GM18867 (cell line): ENCODE measurements at regions not wholly inside any gene's neighbourhood (a gene's known extent, or its start where the extent isn't known, plus 50 kb on each side); places are given as distances from the start of the nearest gene placed in this dataset.
"Not testable (repeated sequence)": the region's sequence is repeated elsewhere in the genome, so short reads cannot be mapped to it uniquely, and the experiment has no call there.

Source experiments
- ATAC-seq: cut with Tn5 transposase; IDR thresholded peaks from one replicate; pipeline ENCODE4 v1.9.1; 2021; ENCODE audit warnings: mild to moderate bottlenecking, moderate library complexity; ENCODE audit not compliant: unreplicated experiment

DNA sequence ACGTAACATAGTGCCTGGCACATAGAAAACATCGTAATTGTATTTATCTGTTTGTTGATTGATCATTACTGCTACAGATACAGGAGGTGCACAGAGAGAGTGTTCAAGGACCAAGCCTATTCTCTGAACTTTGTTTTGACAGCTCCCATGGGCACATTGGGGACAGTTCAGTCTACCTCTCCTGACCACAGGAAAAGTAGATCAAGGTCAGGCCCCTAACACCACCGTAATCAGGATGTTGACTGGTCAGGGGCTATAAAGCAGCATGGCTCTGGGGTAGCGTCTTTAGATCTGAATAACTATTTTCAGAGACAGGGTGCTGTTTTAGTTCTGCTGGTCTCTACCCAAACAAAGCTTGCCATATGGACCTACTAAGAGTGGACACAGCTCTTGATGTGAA lies 223.1 kb upstream of the IRF2BP2 start:
- no peak for ATAC-seq

DNA sequence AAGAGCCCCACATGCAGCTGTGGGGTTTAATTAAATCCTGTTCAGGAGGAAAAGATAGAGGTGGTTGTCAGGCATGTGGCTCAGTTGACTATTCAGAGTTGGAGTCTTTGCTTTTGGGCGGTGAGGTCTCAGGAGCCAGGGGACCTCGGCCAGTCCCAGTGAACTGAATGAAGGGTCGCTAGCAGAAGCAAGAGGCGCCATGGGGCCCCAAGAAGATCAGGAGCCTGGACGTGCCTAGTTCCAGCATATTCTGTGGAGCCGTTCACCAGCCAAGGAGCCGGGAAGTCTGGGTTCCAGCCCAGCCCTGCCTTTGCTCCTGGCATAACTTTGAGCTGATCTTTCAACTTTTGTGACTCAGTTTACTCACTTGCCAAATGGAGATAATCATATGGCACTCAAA lies 217.7 kb upstream of the IRF2BP2 start:
- ATAC-seq, result no peak

DNA sequence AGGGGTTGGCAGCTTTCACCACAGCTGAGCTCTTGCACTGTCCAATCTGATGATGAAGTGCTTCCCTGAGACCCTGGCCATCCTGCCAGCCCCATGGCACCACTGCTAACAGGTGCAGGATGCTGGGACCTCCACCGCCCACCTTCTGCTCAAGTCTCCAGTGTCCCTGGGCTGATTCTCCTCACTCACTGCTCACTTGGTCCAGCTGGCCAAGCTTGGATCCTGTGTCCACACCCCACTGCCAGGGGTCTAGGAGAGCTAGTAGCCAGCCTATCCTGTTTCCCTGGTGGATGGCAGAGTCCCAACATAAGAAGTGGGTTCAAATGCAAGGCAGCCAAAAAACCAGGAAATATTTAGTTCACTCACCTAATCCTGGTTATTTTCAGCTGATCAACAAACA lies 217.2 kb upstream of the IRF2BP2 start:
- no peak for ATAC-seq

DNA sequence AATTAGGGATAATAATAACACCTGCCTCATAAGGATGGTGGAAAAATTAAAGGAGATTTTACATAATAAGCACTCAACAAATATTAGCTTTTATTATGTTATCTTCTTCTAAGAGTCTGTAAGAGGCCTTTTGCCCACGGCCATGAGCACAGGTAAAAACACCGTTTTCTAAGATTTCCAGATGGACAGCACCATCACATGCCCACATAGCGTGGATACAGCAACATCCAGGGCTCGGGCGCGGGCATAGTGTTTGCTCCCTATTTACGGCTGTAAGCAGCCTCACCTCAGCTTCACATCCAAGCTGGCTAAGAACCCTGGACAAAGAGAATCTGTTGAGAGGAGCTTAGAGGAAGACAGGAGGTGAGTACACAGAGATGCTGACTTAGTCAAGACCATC lies 216.4 kb upstream of the IRF2BP2 start:
- ATAC-seq, result no peak

DNA sequence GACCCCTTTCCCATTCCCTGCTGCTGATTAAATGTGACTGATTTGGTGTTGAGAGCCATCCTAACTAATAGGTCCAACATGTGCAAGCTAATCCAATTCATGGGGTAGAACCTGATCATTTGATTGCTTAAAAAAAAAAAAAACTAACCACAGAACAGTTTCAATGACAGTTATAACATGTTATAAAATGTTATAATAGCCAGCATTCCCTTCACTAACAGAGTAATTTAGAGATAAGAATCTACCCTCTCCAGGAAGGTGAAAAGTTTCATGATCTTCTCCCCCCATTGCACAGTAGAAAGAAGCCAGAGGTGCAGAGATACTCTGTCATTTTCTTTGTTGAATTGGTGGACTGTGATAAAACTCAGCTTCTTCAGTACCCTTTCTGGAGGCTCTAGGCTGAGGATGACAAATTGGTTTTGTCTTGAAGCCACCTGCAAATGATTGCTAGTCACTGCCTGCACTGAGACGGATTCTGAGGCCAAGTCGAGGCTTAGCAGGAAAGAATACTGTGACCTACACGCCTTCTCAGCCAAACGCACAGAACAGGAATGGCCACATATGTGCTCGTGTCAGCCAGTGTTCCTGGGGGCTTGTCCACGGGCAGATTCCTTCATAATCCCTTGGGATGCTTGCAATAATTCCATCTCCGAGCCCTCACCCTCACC lies 215.7 kb upstream of the IRF2BP2 start:
- ATAC-seq, result no peak

DNA sequence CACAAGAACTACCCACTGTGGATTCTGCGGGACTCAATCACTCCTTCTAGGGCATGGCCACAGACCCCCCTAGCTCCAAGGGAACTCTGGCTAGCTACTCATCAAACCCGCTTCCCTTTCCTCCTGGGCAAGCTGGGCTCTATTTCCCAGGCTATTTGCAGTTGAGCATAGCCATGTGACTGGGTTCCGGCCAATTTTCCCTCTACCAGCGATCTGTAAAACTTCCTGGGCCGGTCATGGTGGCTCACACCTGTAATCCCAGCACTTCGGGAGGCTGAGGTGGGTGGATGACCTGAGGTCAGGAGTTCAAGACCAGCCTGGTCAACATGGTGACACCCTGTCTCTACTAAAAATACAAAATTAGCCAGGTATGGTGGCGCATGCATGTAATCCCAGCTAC lies 214.9 kb upstream of the IRF2BP2 start:
- ATAC-seq, result not testable (repeated sequence)

DNA sequence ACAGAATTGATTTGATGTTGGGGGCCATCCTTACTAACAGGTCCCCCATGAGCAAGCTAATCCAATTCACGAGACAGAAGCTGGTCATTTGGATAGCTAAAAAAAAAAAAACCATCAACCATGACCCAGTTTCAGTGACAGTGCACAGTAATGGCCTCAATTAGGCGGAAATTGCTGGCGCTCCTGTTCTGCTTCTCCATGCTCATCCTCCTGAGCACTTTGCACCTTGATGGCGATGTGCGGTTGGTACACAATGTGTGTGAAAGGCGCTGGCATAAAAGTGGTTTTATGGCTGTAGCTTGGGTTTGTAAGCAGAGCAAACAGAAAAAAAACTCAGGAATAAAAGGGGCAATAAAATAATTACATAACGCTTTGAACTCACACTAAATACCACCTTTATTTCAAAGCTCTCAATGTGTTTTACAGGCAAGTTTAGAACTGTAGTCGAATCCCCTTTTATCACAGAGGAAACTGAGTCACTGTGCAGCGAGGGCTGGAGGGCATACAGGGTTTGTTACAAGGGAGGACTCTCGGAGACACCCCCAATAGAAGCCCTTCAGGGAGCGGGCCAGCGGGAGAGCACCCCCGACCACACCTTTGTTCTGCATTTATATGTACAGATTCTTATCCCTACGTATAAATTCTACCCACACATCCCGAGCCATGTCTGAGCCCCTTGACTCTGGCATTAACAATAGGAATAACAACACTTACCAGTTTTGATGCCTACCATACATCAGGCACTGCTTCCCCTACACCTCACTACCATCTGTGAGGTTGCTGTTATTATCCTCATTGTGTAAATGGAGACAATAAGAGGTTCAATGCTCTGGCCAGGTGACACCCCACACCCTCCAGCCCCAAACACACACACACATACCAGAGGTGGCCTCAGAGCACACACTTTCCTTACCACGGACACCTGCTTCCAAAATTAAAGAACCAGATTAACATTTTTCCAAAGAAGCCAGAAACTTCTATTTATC lies 213.5 kb upstream of the IRF2BP2 start:
- ATAC-seq, result no peak

DNA sequence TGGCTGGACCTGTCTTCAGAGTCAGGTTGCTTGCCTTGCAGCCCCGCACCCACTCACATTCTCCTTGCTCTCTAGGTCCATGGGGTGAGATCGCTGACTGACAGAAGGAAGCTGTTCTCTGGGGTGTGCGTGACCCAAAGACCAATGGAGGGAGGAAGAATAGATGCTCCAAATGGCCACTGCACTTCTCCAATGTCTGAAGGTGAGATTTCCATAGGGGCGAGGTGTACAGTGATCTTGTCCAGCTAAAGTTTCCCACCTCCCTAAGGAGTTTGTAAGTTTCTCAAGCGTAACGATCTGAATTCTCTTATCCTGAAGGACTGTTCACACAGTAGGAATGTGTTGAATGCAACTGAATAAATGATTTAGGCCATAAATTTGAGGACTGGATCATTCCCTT lies 211.9 kb upstream of the IRF2BP2 start:
- no peak for ATAC-seq

DNA sequence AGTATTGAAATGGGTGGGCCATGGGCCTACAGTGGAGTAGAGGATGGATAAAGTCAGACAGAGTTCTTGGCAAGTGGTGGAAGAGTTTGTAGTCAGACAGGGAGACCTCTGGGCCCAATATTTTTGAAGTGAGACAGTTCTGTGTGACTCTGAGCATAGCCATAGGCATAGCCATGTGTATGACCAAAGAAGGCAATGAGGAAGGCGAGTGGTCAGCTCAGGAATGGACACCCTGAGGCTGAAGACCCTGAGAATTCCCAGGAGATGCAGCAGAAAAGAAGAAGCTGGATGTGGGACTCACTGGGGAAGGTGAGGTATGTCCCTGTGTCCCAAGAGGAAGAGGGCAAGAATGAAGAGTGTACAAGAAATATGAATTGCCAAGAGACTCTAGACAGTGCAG lies 210.6 kb upstream of the IRF2BP2 start:
- ATAC-seq, result no peak

DNA sequence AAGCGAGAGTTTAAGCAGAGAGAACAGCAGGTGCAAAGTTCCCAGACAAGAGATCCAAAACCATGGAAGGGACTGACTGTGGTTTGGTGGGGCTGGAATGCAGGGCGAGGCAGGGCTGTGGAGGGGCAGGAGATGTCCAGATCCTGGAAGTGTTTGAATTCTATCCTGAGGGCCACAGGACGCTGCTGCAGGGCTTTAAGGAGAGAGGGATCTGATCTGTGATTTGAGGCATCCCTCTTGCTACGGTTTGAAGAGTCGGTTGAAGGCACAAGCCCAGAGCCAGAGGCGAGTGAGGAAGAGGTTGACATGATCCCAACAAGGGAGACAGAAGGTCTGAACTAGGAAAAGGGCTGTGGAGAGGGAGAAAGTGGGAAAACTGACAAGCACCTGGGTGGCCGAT lies 209.9 kb upstream of the IRF2BP2 start:
- ATAC-seq, result not testable (repeated sequence)

DNA sequence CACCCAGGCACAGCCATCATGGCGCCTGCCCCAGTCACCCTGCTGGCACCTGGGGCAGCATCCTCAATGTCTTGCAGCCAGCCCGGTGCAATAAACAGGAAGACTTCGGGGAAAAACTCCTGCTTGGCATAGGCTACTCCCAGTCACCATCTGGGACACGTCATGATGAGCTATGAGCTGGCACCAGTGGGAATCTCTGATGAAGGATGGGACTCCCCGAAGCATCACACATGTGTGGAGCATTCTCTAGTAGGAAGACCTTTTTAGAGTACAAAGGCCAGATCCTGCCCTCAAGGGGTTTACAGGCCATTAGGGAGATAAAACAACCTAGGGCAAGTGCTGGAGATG lies 208.0 kb upstream of the IRF2BP2 start:
- not testable (repeated sequence) for ATAC-seq

DNA sequence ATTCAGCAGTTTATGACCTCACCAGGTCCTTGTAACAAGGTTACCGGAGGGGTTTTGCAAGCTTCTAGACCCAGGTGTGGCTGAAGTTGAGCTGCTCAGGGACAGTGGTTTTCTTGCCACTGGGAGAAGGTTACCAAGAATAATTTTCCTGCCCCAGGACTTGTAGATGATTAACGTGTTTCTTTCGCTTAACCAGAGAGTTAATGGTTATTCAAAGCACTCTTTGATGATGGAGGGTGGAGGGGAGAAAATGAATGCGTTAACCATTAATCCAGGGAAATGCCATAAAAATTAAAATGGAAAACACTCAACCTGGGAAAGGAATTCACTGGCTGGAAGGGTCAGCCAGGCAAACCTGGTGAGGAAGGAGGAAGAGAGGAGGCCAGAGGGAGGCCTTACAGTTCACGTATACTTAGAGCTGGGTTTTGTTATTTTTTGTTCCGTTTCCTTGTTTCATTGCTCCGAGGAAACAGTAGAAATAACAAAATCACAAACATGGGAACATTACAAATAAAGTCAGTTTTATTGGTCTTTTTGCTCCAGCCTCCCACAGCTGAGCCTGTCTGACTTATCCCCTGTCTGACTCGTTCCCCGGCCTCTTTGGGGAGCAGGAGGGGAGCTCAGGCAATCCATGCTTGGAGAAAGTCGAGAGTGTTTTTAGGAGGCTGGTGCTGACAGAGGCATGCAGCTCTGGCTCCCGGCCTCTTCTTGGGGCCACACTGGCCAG lies 207.5 kb upstream of the IRF2BP2 start:
- ATAC-seq, result not testable (repeated sequence)

DNA sequence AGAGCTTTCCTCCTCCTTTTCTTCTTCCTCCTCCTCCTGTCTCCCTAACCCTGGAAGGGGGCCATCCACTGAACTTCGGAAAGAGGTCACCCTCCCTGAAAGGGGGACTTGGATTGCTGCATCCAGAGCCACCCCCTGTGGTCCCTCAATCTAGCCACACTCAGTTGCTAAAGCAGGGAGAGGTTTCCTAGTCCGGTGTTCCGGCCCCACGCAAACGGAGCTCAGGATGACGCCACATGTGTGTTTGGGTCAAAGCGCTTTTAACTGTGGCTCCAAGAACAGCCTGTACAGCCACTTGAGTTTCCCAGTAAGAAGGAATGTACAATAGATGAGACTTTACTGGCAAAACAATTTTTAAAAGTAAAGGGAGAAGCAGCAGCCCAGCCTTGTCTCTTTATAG lies 206.9 kb upstream of the IRF2BP2 start:
- not testable (repeated sequence) for ATAC-seq

DNA sequence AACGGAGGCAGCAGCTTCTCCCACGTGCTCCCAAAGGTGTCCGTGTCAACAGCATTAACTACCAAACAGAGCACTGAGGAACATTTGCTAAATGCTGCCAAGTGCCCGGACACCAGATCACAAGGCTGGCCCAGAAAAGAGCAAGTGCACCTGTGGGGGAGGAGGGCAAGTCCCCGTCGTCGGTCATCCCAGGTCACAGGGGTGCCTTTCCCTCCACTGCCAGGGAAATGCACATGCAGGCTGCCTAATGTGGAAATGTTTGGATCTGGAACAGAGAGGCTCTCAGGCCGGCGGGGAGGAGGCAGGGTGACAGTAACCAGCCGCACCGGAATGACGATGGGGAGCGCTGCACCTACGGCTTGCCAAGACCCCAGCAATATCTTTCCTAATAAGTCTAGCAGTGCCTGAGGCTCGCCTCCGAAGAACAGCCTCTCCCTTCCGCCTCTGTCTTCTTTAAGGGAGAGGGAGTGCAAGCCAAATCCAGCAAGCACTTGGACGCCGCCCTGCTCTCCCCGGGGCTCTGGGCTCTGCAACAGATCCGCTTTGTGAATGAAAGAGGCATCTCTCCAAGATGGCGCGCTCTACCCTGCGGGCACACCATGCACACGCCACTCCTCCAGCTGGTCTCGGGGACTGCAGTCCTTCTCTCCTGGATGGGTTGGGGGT lies 206.3 kb upstream of the IRF2BP2 start:
- ATAC-seq, result not testable (repeated sequence)

DNA sequence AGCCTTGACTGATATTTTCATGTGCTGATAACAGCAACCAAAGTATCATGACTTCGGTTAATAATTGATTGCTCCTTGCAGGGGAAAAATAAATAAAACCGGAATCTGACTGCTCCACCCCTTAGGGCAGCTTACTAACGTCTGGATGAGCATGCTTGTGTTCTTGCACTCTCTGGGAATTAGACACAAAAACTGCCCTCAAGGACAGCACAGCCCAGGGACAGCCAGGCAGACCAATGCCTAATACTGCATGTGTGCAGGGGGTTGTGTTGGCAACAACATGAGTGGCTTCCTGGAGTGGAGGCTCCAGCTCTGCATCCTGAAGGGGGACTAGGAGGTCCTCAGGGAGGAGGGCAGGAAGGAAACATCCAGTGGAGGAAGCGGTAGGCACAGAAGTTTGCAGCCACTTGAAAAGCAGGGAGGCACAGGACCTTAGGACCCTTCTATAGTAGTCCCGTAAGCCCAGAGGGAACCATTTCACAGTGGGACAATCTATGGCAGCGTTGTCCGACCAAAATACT lies 205.4 kb upstream of the IRF2BP2 start:
- ATAC-seq, result not testable (repeated sequence)

DNA sequence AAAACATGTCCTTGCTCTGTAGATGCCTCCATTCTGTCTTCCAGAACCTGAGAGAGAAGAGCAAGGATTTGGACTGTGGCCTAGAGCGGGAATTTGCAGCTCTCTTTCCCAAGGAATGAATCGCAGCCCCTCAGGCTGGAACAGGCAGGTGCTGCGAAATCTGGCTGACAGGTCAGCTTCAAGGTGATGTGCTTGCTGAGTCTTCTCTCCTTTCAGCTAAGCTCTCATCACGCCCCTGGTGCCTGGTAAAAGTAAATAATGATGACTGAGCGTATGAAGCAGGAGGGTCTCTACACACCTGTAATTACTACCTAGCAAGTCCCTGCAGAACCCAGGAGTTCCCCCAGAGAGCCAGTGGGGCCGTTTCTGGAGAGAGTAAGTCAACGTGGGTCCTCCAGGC lies 204.3 kb upstream of the IRF2BP2 start:
- ATAC-seq, result not testable (repeated sequence)

DNA sequence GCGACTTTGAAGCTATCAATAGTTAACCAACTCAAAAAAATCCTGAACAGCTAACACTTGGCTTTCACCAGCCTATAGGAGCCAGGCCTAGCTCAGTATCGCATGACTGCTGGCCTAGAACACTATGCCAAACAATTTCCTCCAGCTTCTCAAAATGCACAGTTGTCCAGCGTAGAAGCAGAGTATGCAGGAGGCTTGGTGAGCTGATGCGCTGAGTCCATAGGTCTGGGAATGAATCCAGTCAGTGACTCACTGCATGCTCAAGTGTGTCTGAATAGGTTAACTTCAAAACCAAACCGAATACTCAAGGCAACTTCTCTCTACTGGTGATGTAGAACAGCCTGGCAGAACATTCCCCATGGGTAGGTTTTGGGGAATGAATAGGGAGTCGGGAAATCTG lies 201.8 kb upstream of the IRF2BP2 start:
- not testable (repeated sequence) for ATAC-seq

DNA sequence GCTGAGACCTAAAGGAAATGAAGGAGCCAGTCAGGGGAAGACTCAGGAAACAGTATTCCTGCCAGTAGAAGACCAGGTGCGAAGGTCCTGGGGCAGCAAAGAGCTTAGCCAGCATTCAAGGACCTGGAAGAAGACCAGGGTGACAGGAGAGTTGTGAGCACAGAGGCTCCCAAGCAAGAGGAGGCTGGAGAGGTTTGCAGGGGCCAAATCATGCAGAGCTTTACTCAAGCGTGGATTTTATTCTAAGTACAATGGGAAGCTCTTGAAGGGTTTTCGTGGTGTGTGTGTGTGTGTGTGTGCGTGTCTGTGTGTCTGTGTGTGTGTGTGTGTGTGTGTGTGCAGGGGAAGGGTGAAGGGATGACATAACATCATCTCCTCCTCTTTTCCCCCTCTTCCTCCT lies 200.7 kb upstream of the IRF2BP2 start:
- ATAC-seq, result not testable (repeated sequence)

DNA sequence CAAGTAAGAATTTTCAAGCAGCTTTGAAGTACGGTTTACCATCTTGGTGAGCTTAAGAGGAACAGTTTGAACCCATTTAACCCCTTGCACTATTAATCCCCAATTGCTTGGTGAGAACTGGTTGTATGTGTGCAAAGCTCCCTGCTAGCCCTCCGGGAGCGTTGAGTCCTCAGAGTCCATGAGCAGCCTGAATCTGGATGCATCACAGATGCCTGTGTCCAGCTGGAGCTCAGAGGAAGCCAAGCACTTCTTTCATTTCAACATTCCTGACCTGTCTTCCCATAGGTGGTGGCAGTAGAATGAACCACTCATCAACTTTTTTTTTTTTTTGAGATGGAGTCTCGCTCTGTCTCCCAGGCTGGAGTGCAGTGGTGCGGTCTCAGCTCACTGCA lies 199.9 kb upstream of the IRF2BP2 start:
- ATAC-seq, result not testable (repeated sequence)

DNA sequence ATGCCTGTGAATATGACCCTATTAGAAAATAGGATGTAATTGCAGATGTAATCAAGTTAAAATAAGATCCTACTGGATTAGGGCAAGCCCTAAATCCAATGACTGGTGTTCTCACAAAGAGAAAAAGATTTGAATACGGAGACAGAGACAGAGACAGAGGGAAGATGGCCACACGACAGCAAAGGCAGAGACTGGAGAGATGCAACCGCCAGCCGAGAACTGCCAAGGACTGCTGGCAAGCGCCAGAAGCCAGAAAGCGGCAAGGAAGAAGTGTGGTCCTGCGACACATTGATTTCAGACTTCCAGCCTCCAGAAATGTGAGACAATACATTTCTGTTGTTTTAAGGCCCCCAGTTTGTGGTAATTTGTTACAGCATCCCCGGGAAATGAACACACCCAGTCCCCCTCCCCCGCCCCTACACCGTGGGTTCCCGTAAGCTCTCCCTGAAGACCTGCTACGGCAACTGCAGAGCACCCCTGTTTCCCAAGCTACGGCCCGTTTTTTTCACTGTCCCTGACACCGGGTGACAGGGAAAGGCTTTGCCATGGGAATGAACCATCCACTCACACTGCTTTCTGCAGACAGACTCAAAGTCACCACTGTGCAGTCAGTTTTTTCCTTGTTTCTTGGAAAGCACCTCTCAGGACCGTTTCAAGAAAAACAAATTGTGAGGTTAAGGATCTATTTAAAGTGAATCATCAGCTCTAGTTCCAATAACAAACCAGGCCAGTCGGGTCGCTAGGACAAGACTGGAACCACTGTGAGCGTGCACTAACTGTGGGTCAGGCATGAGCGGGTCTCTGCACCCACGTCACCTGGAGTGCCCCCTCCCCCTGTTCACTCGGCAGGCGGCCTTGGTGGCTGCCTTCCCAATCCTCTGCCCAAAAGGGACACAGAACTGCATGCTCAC lies 199.2 kb upstream of the IRF2BP2 start:
- not testable (repeated sequence) for ATAC-seq
